Calu3 (cell line): ENCODE measurements at regions not wholly inside any gene's neighbourhood (a gene's known extent, or its start where the extent isn't known, plus 50 kb on each side); places are given as distances from the start of the nearest gene placed in this dataset.

ENCODE experiments used
- BruUV-seq: library from RNA; stranded (reverse); fragments of 400-500 nt; replicated peaks from 2 replicates; lab custom pipeline; 2021; lab: Mats Ljungman, UMichigan
- CTCF ChIA-PET: fragments of 300-600 bp; sonication (Branson Sonifier 250); formaldehyde crosslinking; loops from one replicate; lab custom pipeline; 2022; ENCODE audit warnings: antibody characterized with exemption; lab: Charles Lee
- DNase-seq: peaks from one replicate; pipeline ENCODE4 v3.0.0; 2022
- H3K27ac Mint-ChIP-seq: one replicate; pipeline ENCODE4 v1.8.0; 2022; ENCODE audit warnings: mixed read lengths; ENCODE audit not compliant: unreplicated experiment
- H3K27me3 Mint-ChIP-seq: one replicate; pipeline ENCODE4 v1.8.0; 2022; ENCODE audit warnings: mixed read lengths; ENCODE audit not compliant: unreplicated experiment
- H3K36me3 Mint-ChIP-seq: one replicate; pipeline ENCODE4 v1.8.0; 2022; ENCODE audit warnings: mild to moderate bottlenecking, moderate library complexity, mixed read lengths; ENCODE audit not compliant: insufficient read depth, unreplicated experiment
- H3K4me1 Mint-ChIP-seq: one replicate; pipeline ENCODE4 v1.8.0; 2022; ENCODE audit warnings: mild to moderate bottlenecking, low read depth, mixed read lengths; ENCODE audit not compliant: unreplicated experiment
- H3K4me3 Mint-ChIP-seq: one replicate; pipeline ENCODE4 v1.8.0; 2022; ENCODE audit warnings: mild to moderate bottlenecking, low read depth, moderate library complexity, mixed read lengths; ENCODE audit not compliant: unreplicated experiment
- H3K9me3 Mint-ChIP-seq: one replicate; pipeline ENCODE4 v1.8.0; 2022; ENCODE audit warnings: low read depth, mixed read lengths; ENCODE audit not compliant: unreplicated experiment
- CTCF ChIP-seq: fragments of 200-600 bp; IDR thresholded peaks from one replicate; pipeline ENCODE4 v1.8.0; 2022; ENCODE audit warnings: antibody characterized with exemption; ENCODE audit not compliant: unreplicated experiment
- intact Hi-C: fragments of 100-400 bp; cut with micrococcal nuclease; formaldehyde crosslinking; loops from one replicate; pipeline ENCODE4 v1.10.0; 2022; ENCODE audit not compliant: unreplicated experiment

DNA sequence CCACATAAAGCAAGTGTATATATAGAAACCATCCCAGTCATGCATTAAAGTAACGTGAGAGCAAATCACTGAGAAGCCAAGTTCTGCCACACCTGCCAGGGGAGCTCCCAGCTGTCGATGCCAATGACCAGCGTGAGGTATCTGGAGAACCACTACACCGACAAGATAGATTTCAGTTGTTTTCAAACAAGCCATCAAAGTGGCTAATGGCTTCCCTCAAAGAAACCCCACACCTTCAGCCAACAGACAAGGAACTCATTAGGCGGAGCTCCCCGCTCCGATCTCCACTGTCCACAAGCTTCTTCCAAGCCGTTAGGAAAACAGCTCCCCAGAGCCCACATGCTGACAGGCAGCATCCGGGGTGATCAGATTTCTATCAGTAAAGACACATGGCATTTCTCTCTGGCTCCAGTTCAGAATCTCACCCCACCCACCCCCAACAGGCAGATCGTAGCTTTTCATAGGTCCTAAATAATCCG is 54.2 kb upstream of the SPATA12 start:
- H3K4me3 Mint-ChIP-seq: no peak overlapping the region
- no peaks in the 10 kb centered on the region for H3K9me3 Mint-ChIP-seq
- BruUV-seq: no TSS peak
- peak overlapping the region; percentile 97 for H3K27ac Mint-ChIP-seq
- CTCF ChIA-PET: no interaction called here
- peaks cover 25% of the 10 kb centered on the region for H3K4me1 Mint-ChIP-seq
- intact Hi-C loops: loop anchor here (2.0 kb wide), 2 partner anchors 55 to 63 kb away; partner anchors contain the start of gene SPATA12
- peaks cover 19% of the 10 kb centered on the region for H3K36me3 Mint-ChIP-seq
- TF ChIP-seq CTCF: no peak
- H3K27me3 Mint-ChIP-seq: no peaks in the 10 kb centered on the region
- DNase-seq: no peak

- CTCF ChIA-PET: no interaction called here
- H3K27ac Mint-ChIP-seq: no peak overlapping the region
Measured at GRCh38 chr3:57004229-57004628, 56.2 kb upstream of the SPATA12 start.

DNA sequence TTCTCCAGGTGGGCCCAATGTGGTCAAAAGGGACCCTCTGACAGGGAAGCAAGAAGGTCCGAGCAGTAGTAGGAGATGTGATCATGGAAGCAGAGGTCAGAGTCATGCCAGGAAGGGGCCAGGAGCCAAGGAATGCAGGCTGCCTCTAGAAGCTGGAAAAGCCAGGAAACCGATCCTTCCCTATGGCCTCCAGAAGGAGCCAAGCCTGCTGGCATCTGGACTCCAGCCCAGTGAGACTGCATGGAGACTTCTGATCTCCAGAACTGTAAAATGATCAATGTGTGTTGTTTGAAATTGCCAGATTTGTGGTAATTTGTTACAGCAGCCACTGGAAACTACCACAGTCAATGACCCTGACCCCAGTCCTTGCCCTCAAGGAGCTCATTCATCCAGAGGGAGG is 56.8 kb upstream of the SPATA12 start:
- Mint-ChIP-seq H3K4me3 (no peak overlapping the region), H3K4me1 (peaks cover 26% of the 10 kb centered on the region), H3K27me3 (no peaks in the 10 kb centered on the region), H3K9me3 (no peaks in the 10 kb centered on the region), H3K36me3 (peaks cover 14% of the 10 kb centered on the region), H3K27ac (no peak overlapping the region)
- intact Hi-C loops: no loop called here
- CTCF ChIA-PET: no interaction called here
- TF ChIP-seq CTCF: no peak
- DNase-seq: no peak
- BruUV-seq: no TSS peak

More at GRCh38 chr3:57004229-57004628, 56.2 kb upstream of the SPATA12 start:
- Mint-ChIP-seq H3K27me3 (no peaks in the 10 kb centered on the region), H3K4me3 (no peak overlapping the region), H3K4me1 (peaks cover 25% of the 10 kb centered on the region), H3K9me3 (no peaks in the 10 kb centered on the region), H3K36me3 (peaks cover 14% of the 10 kb centered on the region)
- no peak for DNase-seq
- TF ChIP-seq CTCF: no peak
- no TSS peak for BruUV-seq
- intact Hi-C loops: no loop called here

DNA sequence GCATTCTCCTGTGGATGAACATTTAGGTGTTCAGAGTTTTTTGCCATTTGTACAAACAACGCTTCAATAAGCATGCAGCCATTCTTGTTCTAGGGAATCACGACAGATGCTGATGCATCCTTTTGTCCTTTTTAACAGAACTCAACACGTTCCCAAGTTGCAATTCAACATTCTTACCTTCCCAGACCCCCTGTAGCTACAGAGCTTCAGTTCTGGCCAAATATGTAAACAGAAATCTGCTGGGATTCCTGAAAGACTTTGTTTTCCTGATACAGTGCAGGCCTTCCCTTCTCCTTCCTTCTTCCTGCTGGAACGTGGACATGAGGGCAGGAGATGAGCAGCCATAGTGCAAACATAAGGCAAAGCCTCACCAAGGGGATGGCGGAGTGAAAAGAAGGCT is 59.1 kb upstream of the SPATA12 start:
- intact Hi-C loops: no loop called here
- Mint-ChIP-seq H3K27me3 (no peaks in the 10 kb centered on the region), H3K4me3 (no peak overlapping the region), H3K27ac (no peak overlapping the region), H3K36me3 (no peaks in the 10 kb centered on the region), H3K9me3 (no peaks in the 10 kb centered on the region), H3K4me1 (peaks cover 18% of the 10 kb centered on the region)
- TF ChIP-seq CTCF: no peak
- no TSS peak for BruUV-seq
- no peak for DNase-seq
- CTCF ChIA-PET: no interaction called here
